Osteoblast (primary cell): ENCODE measurements at regions not wholly inside any gene's neighbourhood (a gene's known extent, or its start where the extent isn't known, plus 50 kb on each side); places are given as distances from the start of the nearest gene placed in this dataset.

Source experiments
- DNase-seq: peaks from one replicate; pipeline ENCODE4 v3.0.0; 2011; ENCODE audit warnings: low spot score, mixed read lengths; ENCODE audit not compliant: insufficient read length; ENCODE audit errors: missing footprints
- H2AFZ ChIP-seq: 2 replicates; pipeline ENCODE4 v1.6.0; 2011; ENCODE audit warnings: mild to moderate bottlenecking, low read length
- H3K27ac ChIP-seq: 2 replicates; pipeline ENCODE4 v1.5.1; 2011; ENCODE audit warnings: mild to moderate bottlenecking, low read depth, low read length, moderate library complexity
- H3K27me3 ChIP-seq: 2 replicates; pipeline ENCODE4 v1.6.0; 2012; ENCODE audit warnings: mild to moderate bottlenecking, control low read depth, inconsistent platforms, low read length, moderate library complexity; ENCODE audit not compliant: insufficient read depth
- H3K36me3 ChIP-seq: 2 replicates; pipeline ENCODE4 v1.5.1; 2011; ENCODE audit warnings: mild to moderate bottlenecking, low read length, control low read depth, moderate library complexity; ENCODE audit not compliant: insufficient read depth
- H3K4me1 ChIP-seq: 2 replicates; pipeline ENCODE4 v1.5.1; 2011; ENCODE audit warnings: mild to moderate bottlenecking, low read length, control low read depth, moderate library complexity; ENCODE audit not compliant: insufficient read depth
- H3K4me2 ChIP-seq: 2 replicates; pipeline ENCODE4 v1.6.0; 2011; ENCODE audit warnings: mild to moderate bottlenecking, low read length; ENCODE audit not compliant: insufficient read depth
- H3K4me3 ChIP-seq: fragments of 200-600 bp; sonication (generic); 3 replicates; pipeline ENCODE4 v1.5.1; 2012; ENCODE audit warnings: mild to moderate bottlenecking, low read length, inconsistent platforms; ENCODE audit not compliant: insufficient read depth
- H3K79me2 ChIP-seq: 2 replicates; pipeline ENCODE4 v1.6.0; 2012; ENCODE audit warnings: mild to moderate bottlenecking, low read length, control low read depth, inconsistent platforms; ENCODE audit not compliant: insufficient read depth
- H3K9me3 ChIP-seq: 2 replicates; pipeline ENCODE4 v1.5.1; 2011; ENCODE audit warnings: low read depth, low read length, control low read depth
- H4K20me1 ChIP-seq: 2 replicates; pipeline ENCODE4 v1.6.0; 2012; ENCODE audit warnings: mild to moderate bottlenecking, low read length, control low read depth; ENCODE audit not compliant: insufficient read depth
- CTCF ChIP-seq: IDR thresholded peaks from 2 replicates; pipeline ENCODE4 v1.5.1; 2011; ENCODE audit warnings: mild to moderate bottlenecking, low read depth, low read length, moderate library complexity; ENCODE audit errors: extremely low read depth

- TF ChIP-seq CTCF = no peak
- Histone ChIP-seq H4K20me1 (no peaks in the 10 kb centered on the region), H2AFZ (no peak overlapping the region), H3K9me3 (peaks cover 3% of the 10 kb centered on the region), H3K27me3 (no peaks in the 10 kb centered on the region), H3K4me1 (no peaks in the 10 kb centered on the region), H3K27ac (no peak overlapping the region), H3K4me3 (no peak overlapping the region), H3K79me2 (no peaks in the 10 kb centered on the region), H3K4me2 (no peak overlapping the region), H3K36me3 (no peaks in the 10 kb centered on the region)
- DNase-seq = no peak
Observed at GRCh38 chr2:221758076-221758475, 186.0 kb upstream of the EPHA4 start.

- peaks cover 3% of the 10 kb centered on the region for H3K9me3 ChIP-seq
- H3K27me3 ChIP-seq = no peaks in the 10 kb centered on the region
- no peak overlapping the region for H3K27ac ChIP-seq
- no peak overlapping the region for H3K4me3 ChIP-seq
- DNase-seq = peak; percentile 3
- H3K4me1 ChIP-seq = no peaks in the 10 kb centered on the region
- H4K20me1 ChIP-seq = no peaks in the 10 kb centered on the region
- H3K36me3 ChIP-seq = no peaks in the 10 kb centered on the region
- no peak overlapping the region for H2AFZ ChIP-seq
- TF ChIP-seq CTCF = no peak
- H3K4me2 ChIP-seq = no peak overlapping the region
- H3K79me2 ChIP-seq = no peaks in the 10 kb centered on the region
Observed at GRCh38 chr2:221753401-221753800, 181.3 kb upstream of the EPHA4 start.

GRCh38 chr2:221752781-221753180, 180.7 kb upstream of the EPHA4 start:
- Histone ChIP-seq H3K9me3 (peaks cover 3% of the 10 kb centered on the region), H3K4me2 (no peak overlapping the region), H3K27me3 (no peaks in the 10 kb centered on the region), H3K4me3 (no peak overlapping the region), H3K4me1 (no peaks in the 10 kb centered on the region), H3K79me2 (no peaks in the 10 kb centered on the region), H3K36me3 (no peaks in the 10 kb centered on the region), H2AFZ (no peak overlapping the region), H4K20me1 (no peaks in the 10 kb centered on the region), H3K27ac (no peak overlapping the region)
- no peak for DNase-seq
- TF ChIP-seq CTCF = no peak

- no peak for TF ChIP-seq CTCF
- Histone ChIP-seq H3K27ac (no peak overlapping the region), H3K36me3 (no peaks in the 10 kb centered on the region), H3K4me1 (no peaks in the 10 kb centered on the region), H3K9me3 (peaks cover 2% of the 10 kb centered on the region), H3K4me3 (no peak overlapping the region), H3K79me2 (no peaks in the 10 kb centered on the region), H4K20me1 (no peaks in the 10 kb centered on the region), H3K27me3 (no peaks in the 10 kb centered on the region), H3K4me2 (no peak overlapping the region), H2AFZ (no peak overlapping the region)
- DNase-seq = no peak
Observed at GRCh38 chr2:221750316-221750715, 178.2 kb upstream of the EPHA4 start.
